ENCODE measurements at regions not wholly inside any gene's neighbourhood (a gene's known extent, or its start where the extent isn't known, plus 50 kb on each side); places are given as distances from the start of the nearest gene placed in this dataset.

DNA sequence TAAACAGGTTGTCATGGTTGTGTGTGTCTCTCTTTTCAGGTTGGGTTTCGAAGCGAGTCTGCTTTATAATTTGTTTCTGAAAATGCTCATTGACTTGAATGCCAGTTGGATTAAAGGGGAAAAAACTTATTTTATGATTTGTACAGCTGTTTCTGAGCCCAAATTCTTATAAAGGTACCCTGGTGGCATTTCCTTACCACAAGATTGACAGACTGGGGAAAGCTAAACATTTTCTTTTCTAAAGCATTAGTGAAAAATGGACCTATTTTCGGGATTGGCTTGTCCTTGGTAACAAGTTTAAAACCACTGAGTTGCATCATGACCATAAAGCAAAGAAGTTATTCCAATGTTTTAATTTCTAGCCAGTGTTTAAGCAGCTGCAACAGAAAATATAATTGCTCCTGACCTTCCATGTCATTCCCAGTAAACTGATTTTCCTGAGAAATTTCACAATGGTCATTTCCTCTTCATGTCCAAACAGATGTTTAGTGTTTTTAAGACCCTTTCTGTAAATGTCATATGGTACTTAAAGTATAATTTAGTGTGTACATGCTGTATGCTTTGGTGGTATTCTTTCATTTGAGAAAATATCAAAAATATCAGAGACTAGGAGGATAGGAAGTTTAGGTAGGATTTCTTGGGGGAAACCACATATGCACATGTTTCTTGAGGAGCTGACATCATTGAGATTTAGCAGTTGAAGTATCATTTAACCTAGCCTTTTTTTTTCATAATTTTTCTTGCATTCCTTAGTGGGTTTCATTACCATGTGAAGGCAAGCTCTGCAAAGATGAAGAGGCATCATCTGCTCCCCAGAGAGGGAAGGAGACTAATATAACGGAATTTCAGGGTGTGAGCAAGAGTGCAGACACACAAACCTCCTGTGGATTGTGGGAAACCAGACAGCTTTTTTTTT, 667.1 kb upstream of the RGMB start:
- DNase-seq (ENCODE audit: insufficient read length, low spot score): no peak
- no peak for FAIRE-seq
- TF ChIP-seq, protein P1, sequence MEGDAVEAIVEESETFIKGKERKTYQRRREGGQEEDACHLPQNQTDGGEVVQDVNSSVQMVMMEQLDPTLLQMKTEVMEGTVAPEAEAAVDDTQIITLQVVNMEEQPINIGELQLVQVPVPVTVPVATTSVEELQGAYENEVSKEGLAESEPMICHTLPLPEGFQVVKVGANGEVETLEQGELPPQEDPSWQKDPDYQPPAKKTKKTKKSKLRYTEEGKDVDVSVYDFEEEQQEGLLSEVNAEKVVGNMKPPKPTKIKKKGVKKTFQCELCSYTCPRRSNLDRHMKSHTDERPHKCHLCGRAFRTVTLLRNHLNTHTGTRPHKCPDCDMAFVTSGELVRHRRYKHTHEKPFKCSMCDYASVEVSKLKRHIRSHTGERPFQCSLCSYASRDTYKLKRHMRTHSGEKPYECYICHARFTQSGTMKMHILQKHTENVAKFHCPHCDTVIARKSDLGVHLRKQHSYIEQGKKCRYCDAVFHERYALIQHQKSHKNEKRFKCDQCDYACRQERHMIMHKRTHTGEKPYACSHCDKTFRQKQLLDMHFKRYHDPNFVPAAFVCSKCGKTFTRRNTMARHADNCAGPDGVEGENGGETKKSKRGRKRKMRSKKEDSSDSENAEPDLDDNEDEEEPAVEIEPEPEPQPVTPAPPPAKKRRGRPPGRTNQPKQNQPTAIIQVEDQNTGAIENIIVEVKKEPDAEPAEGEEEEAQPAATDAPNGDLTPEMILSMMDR (IDR thresholded peaks at IDR 0.05; ENCODE audit: insufficient read depth, missing control alignments): no peak

DNA sequence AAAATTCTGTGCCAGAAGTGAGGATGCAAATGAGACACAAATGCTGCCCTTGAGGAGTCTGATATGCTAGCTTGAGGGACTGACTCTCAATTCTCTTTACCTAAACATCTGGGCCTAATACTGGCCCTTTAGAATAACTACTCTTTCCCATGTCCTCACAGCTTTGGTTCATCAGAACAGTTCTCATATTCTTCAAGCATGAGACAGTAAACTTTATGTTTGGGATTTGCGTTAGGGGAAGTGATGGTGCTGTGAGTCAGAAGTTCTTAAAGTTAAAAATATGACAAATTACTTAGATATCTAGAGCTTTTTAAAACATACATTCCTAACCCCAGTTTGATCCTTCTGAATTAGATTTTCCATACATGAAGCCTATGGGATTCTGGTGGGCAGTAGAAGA, 665.0 kb upstream of the RGMB start:
- FAIRE-seq: no peak
- no peak for DNase-seq (ENCODE audit: insufficient read length, low spot score)
- TF ChIP-seq, protein P1 (IDR thresholded peaks at IDR 0.05; ENCODE audit: insufficient read depth, missing control alignments): no peak

DNA sequence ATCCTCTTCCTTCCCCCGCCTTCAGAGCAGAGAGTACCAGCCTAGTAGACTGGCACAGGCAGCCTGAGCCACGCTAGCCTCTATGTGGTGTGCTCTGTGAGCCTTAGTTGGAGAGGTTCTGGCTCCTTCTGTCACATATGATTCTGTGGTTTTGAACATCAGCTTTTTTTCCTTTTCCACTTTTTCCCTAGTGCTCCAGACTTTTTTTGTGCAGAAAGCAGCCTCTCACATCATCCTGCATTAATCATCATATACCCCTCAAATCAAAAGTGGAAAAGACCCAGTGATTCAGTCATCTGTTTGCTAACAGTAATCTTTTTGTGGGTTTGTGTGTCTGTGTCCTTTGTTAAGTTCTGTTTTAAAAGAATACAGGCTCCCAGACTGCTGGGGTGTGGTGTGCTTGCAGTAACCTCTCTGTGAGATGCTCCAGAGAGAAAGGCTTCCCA, 663.9 kb upstream of the RGMB start:
- FAIRE-seq (no peak), DNase-seq (ENCODE audit: insufficient read length, low spot score) (no peak)
- TF ChIP-seq, protein P1 (IDR thresholded peaks at IDR 0.05; ENCODE audit: insufficient read depth, missing control alignments): no peak

DNA sequence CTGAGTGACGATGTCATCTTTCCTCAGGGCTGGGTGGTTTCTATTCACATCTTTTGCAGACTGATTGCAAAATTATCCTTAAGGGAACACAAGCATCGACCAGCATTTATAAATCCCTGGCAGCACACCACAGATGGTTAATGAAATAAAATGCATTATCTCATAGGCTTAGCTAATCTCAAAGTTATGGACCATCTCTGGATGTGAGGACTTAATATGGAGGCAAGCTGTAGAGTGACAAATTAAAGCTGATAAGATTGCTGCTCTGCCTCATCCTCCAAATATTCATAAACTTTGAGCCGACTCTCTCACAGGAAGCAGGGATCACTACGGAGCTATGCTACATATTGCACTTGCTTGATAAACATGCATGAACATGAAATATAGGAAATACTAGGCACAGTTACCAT, 663.2 kb upstream of the RGMB start:
- DNase-seq (ENCODE audit: insufficient read length, low spot score): no peak
- FAIRE-seq: no peak
- TF ChIP-seq, protein P1 (IDR thresholded peaks at IDR 0.05; ENCODE audit: insufficient read depth, missing control alignments): no peak

DNA sequence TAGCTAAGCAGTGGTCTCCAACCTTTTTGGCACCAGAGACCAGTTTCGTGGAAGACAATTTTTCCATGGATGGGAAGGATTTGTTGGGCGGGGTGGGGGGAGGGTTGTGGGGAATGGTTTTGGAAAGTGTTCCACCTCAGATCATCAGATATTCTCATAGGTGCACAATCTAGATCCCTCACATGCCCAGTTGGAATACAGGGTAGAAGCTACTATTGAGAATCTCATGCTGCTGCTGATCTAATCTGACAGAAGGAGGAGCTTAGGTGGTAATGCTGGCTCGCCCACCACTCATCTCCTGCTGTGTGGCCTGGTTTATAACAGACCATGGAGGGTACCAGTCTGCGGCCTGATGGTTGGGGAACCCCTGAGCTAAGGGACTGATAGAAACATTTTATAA, 662.7 kb upstream of the RGMB start:
- FAIRE-seq (no peak), DNase-seq (ENCODE audit: insufficient read length, low spot score) (no peak)
- TF ChIP-seq, protein P1 (IDR thresholded peaks at IDR 0.05; ENCODE audit: insufficient read depth, missing control alignments): no peak

DNA sequence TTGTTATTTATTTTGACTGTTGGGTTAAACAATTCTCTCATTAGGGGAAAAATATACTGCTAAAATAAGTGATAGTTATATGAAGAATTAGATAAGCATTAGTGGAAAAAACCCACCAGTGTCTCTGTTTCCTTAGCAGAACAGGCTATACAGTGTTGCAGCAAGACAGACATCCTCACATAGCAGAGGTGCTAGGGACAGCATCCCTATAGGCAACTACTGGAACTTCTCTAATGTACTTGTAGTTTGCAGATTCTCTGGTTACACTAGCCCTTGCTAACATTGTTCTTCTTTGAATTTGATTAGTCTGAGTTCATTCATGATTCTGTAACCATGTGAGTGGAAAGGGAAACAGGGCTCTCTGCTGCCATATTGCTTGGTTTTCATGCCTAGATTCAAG, 661.8 kb upstream of the RGMB start:
- FAIRE-seq (no peak), DNase-seq (ENCODE audit: insufficient read length, low spot score) (no peak)
- TF ChIP-seq, protein P1 (IDR thresholded peaks at IDR 0.05; ENCODE audit: insufficient read depth, missing control alignments): no peak
